ENCODE measurements at regions not wholly inside any gene's neighbourhood (a gene's known extent, or its start where the extent isn't known, plus 50 kb on each side); places are given as distances from the start of the nearest gene placed in this dataset.

DNA sequence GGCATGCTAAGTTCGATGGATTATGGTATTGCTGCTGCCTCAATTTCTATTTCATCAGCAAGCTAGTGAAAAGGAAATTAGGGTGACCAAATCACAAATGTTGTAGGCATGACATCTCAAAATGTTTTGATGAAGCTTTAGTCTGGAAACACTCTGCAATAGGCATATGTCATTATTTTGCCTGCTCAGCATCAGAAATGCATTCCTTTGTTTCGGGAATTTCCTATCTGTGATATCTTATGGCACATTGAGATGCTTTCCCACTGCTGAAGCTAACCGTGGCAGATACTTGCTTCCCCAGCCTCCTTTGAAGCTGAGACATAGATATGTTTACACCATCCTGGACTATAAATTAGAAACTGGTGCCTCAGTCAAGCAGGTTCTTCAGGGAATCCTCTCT is 119.7 kb downstream of the CDC42EP3 start:
- CTCF ChIA-PET = no interaction called here
- Histone ChIP-seq H4K20me1 (ENCODE audit: insufficient read depth) (no peaks in the 10 kb centered on the region), H3K9me3 (ENCODE audit: insufficient read depth, low read depth) (no peaks in the 10 kb centered on the region; the same call in 1 of the 2 replicates), H3K4me1 (replicated peaks; ENCODE audit: insufficient read depth) (peaks cover 25% of the 10 kb centered on the region), H3K4me2 (peak overlapping the region; percentile 46), H3K9me2 (ENCODE audit: insufficient read depth) (no peaks in the 10 kb centered on the region), H3F3A (ENCODE audit: insufficient read depth, low read depth) (peaks cover 6% of the 10 kb centered on the region; the same call in 1 of the 2 replicates), H3K36me3 (ENCODE audit: low read depth) (no peaks in the 10 kb centered on the region), H3K27ac (no peak overlapping the region), H3K79me2 (ENCODE audit: low read depth) (no peaks in the 10 kb centered on the region), H3K27me3 (ENCODE audit: insufficient read depth, low read depth) (no peaks in the 10 kb centered on the region), H3K4me3 (no peak overlapping the region), H2AFZ (peak overlapping the region; percentile 49)
- TF ChIP-seq, protein P1, sequence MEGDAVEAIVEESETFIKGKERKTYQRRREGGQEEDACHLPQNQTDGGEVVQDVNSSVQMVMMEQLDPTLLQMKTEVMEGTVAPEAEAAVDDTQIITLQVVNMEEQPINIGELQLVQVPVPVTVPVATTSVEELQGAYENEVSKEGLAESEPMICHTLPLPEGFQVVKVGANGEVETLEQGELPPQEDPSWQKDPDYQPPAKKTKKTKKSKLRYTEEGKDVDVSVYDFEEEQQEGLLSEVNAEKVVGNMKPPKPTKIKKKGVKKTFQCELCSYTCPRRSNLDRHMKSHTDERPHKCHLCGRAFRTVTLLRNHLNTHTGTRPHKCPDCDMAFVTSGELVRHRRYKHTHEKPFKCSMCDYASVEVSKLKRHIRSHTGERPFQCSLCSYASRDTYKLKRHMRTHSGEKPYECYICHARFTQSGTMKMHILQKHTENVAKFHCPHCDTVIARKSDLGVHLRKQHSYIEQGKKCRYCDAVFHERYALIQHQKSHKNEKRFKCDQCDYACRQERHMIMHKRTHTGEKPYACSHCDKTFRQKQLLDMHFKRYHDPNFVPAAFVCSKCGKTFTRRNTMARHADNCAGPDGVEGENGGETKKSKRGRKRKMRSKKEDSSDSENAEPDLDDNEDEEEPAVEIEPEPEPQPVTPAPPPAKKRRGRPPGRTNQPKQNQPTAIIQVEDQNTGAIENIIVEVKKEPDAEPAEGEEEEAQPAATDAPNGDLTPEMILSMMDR (conservative IDR thresholded peaks at IDR 0.05) = no peak
- TF ChIP-seq EZH2 (IDR thresholded peaks at IDR 0.05; ENCODE audit: low read depth) = no peak
- no peak for DNase-seq
- POLR2A ChIA-PET (ENCODE audit: unreplicated experiment) = no interaction called here
- BruUV-seq (replicated peaks) = no TSS peak
- intact Hi-C loops (cut with micrococcal nuclease; ENCODE audit: unreplicated experiment) = no loop called here

DNA sequence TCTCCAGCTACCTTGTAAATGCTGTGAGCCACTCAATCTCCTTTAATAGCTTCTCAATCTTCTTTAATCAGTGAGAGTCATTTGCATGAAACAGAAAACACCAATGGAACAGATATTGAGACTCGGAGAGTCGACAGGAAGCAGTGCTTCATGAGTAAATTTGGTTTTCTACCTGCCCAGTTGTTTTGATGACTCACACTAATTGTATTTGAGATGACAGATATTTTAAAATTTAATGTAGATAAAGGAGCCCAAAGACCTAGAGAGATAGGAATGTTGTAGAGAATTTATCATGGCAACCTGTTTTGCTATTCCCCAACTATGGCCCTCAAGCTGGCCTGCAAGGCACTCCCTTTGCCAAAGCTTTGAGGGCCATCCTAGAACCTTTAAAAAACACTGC is 119.1 kb downstream of the CDC42EP3 start:
- Histone ChIP-seq H3K9me2 (ENCODE audit: insufficient read depth) (no peaks in the 10 kb centered on the region), H2AFZ (peak overlapping the region; percentile 49), H3K4me3 (no peak overlapping the region), H3F3A (ENCODE audit: insufficient read depth, low read depth) (peaks cover 6% of the 10 kb centered on the region; the same call in 1 of the 2 replicates), H3K4me1 (replicated peaks; ENCODE audit: insufficient read depth) (peaks cover 25% of the 10 kb centered on the region), H3K27me3 (ENCODE audit: insufficient read depth, low read depth) (no peaks in the 10 kb centered on the region), H3K79me2 (ENCODE audit: low read depth) (no peaks in the 10 kb centered on the region), H4K20me1 (ENCODE audit: insufficient read depth) (no peaks in the 10 kb centered on the region), H3K9me3 (ENCODE audit: insufficient read depth, low read depth) (no peaks in the 10 kb centered on the region), H3K36me3 (ENCODE audit: low read depth) (no peaks in the 10 kb centered on the region), H3K4me2 (peak overlapping the region; percentile 46), H3K27ac (no peak overlapping the region)
- POLR2A ChIA-PET (ENCODE audit: unreplicated experiment) = no interaction called here
- no TSS peak for BruUV-seq (replicated peaks)
- CTCF ChIA-PET = no interaction called here
- intact Hi-C loops (cut with micrococcal nuclease; ENCODE audit: unreplicated experiment) = no loop called here
- peak; percentile 38 to 74 for DNase-seq
- TF ChIP-seq, protein P1 (conservative IDR thresholded peaks at IDR 0.05) = no peak
- no peak for TF ChIP-seq EZH2 (IDR thresholded peaks at IDR 0.05; ENCODE audit: low read depth)

DNA sequence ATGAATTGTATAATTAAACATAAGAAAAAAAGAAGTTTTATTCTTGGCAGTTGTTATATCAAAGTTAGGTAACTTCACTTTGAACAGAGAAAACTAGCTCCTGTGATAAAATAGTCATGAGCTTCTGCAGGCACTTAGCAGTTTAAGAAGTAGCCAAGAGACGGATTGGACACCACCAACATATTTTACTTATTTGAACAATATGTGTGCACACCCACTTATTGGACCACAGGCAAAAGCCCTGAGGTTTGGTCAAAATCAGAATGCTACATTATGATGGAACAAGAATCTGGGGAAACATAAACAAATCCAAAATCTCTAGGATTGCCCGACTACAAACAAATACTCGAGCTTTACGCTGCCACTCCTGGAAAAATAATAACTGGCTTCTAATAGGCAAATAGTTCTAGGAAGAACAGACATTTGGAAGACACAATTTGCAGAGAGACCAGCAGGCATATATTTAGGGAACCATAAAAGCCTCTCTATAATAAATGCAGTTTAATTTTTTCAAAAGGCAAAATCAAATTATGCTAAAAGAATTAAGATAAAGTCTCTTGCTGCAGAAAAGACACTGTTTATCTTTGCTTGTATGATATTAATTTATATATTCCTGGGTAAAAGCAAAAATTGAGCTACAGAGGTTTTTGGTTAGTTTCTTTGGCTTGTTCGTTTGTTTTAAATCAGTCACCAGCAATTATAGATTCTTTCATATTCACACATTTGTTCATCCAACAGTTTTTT is 117.9 kb downstream of the CDC42EP3 start:
- no peak overlapping the region for H3K4me3 ChIP-seq
- peaks cover 6% of the 10 kb centered on the region; the same call in 1 of the 2 replicates for H3F3A ChIP-seq (ENCODE audit: insufficient read depth, low read depth)
- H3K9me2 ChIP-seq (ENCODE audit: insufficient read depth) = no peaks in the 10 kb centered on the region
- DNase-seq = no peak
- no peak for TF ChIP-seq EZH2 (IDR thresholded peaks at IDR 0.05; ENCODE audit: low read depth)
- TF ChIP-seq, protein P1 (conservative IDR thresholded peaks at IDR 0.05) = no peak
- BruUV-seq (replicated peaks) = no TSS peak
- no peak overlapping the region for H2AFZ ChIP-seq
- no peak overlapping the region for H3K27ac ChIP-seq
- peaks cover 25% of the 10 kb centered on the region for H3K4me1 ChIP-seq (replicated peaks; ENCODE audit: insufficient read depth)
- H4K20me1 ChIP-seq (ENCODE audit: insufficient read depth) = no peaks in the 10 kb centered on the region
- ChIA-PET POLR2A (ENCODE audit: unreplicated experiment) (interaction anchor here (0.6 kb wide), 1 partner anchor 101 kb away, joined by 8 read pairs; no protein-coding TSS in a partner anchor), CTCF (no interaction called here)
- H3K36me3 ChIP-seq (ENCODE audit: low read depth) = no peaks in the 10 kb centered on the region
- no peaks in the 10 kb centered on the region for H3K79me2 ChIP-seq (ENCODE audit: low read depth)
- H3K4me2 ChIP-seq = no peak overlapping the region
- H3K27me3 ChIP-seq (ENCODE audit: insufficient read depth, low read depth) = no peaks in the 10 kb centered on the region
- intact Hi-C loops (cut with micrococcal nuclease; ENCODE audit: unreplicated experiment) = no loop called here
- no peaks in the 10 kb centered on the region for H3K9me3 ChIP-seq (ENCODE audit: insufficient read depth, low read depth)
